Activated CD4-positive, alpha-beta T cell treated with anti-CD3 and anti-CD28 coated beads for 36 hours (primary cell): ENCODE measurements at regions not wholly inside any gene's neighbourhood (a gene's known extent, or its start where the extent isn't known, plus 50 kb on each side); places are given as distances from the start of the nearest gene placed in this dataset.
"Not testable (repeated sequence)": the region's sequence is repeated elsewhere in the genome, so short reads cannot be mapped to it uniquely, and the experiment has no call there.

ENCODE experiments used
- ATAC-seq: fragments of 200-7000 bp; cut with Tn5 transposase; one replicate; pipeline ENCODE4 v1.10.0; 2021; ENCODE audit warnings: mild to moderate bottlenecking, moderate library complexity
- CTCF ChIA-PET: fragments of 350-600 bp; sonication (Branson Sonifier 250); formaldehyde crosslinking; loops from one replicate; lab custom pipeline; 2021; ENCODE audit warnings: antibody characterized with exemption; lab: Charles Lee
- POLR2A ChIA-PET: fragments of 350-600 bp; sonication (Branson Sonifier 250); formaldehyde crosslinking; loops from one replicate; lab custom pipeline; 2021; ENCODE audit warnings: antibody characterized with exemption, inconsistent platforms; lab: Charles Lee
- DNase-seq: peaks from one replicate; pipeline ENCODE4 v3.0.0-alpha.2; 2020
- H3K27ac Mint-ChIP-seq: one replicate; pipeline ENCODE4 v1.8.0; 2021; ENCODE audit warnings: mixed read lengths
- H3K27me3 Mint-ChIP-seq: one replicate; pipeline ENCODE4 v1.8.0; 2021; ENCODE audit warnings: mixed read lengths
- H3K36me3 Mint-ChIP-seq: one replicate; pipeline ENCODE4 v1.8.0; 2021; ENCODE audit warnings: low read depth, mixed read lengths
- H3K4me1 Mint-ChIP-seq: one replicate; pipeline ENCODE4 v1.8.0; 2021; ENCODE audit warnings: mixed read lengths
- H3K4me3 Mint-ChIP-seq: one replicate; pipeline ENCODE4 v1.8.0; 2021; ENCODE audit warnings: mild to moderate bottlenecking, moderate library complexity, mixed read lengths
- H3K9me3 Mint-ChIP-seq: one replicate; pipeline ENCODE4 v1.8.0; 2021; ENCODE audit warnings: low read depth, mixed read lengths
- intact Hi-C, 2 experiments: fragments of 100-400 bp; cut with DNase I in 1 of 2; cut with micrococcal nuclease in 1 of 2; formaldehyde crosslinking; loops; one replicate each; pipeline versions ENCODE4 v1.14.2 to v1.15.1; 2022 to 2024; cut with DNase I, micrococcal nuclease

DNA sequence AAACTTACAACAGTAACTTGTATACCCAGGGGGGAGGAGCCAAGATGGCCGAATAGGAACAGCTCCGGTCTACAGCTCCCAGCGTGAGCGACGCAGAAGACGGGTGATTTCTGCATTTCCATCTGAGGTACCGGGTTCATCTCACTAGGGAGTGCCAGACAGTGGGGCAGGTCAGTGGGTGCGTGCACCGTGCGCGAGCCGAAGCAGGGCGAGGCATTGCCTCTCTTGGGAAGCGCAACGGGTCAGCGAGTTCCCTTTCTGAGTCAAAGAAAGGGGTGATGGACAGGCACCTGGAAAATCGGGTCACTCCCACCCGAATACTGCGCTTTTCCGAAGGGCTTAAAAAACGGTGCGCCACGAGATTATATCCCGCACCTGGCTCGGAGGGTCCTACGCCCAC, 278.8 kb downstream of the FAM47B start:
- H3K27me3 Mint-ChIP-seq, H3K9me3 Mint-ChIP-seq, intact Hi-C loops, H3K4me3 Mint-ChIP-seq, H3K36me3 Mint-ChIP-seq, H3K27ac Mint-ChIP-seq, H3K4me1 Mint-ChIP-seq, CTCF ChIA-PET, DNase-seq, ATAC-seq, POLR2A ChIA-PET: not testable (repeated sequence)

DNA sequence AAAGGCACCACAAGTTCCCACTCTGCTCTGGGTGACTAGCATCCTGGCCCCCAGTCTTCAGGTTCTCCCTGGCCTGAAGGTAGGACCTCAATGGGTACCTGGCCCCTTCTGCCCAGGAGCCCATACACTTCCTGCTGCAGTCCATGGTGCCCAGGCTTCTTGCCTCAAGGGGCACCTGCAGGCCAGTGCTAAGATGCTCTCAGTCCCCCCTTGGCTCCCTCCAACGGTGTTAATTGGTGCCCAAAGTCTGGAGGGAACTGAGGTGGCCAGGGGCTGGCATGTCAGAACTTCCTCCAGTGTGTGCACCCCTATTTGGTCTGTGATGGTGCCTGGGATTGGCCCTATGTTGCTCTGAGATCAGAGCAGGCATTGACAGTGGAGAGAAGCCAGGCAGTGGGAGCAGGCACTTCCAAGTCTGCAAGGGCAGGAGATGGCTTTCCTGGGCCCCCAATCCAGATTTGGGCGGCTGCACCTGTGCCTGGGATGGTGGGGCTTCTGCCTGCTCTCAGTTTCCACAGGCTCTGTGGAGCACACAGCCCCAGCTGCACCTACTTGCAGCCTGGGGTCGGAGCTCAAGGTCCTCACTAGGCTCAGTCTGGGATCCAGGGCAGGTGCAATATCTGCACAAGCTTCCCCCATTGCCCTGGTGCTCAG, 301.6 kb downstream of the FAM47B start:
- no peak overlapping the region for H3K27ac Mint-ChIP-seq
- no peaks in the 10 kb centered on the region for H3K27me3 Mint-ChIP-seq
- no peak overlapping the region for H3K4me3 Mint-ChIP-seq
- ChIA-PET POLR2A (no interaction called here), CTCF (no interaction called here)
- no peaks in the 10 kb centered on the region for H3K36me3 Mint-ChIP-seq
- DNase-seq (no peak), ATAC-seq (no peak)
- H3K4me1 Mint-ChIP-seq = no peaks in the 10 kb centered on the region
- intact Hi-C loops = no loop called here
- H3K9me3 Mint-ChIP-seq = peaks cover 1% of the 10 kb centered on the region

DNA sequence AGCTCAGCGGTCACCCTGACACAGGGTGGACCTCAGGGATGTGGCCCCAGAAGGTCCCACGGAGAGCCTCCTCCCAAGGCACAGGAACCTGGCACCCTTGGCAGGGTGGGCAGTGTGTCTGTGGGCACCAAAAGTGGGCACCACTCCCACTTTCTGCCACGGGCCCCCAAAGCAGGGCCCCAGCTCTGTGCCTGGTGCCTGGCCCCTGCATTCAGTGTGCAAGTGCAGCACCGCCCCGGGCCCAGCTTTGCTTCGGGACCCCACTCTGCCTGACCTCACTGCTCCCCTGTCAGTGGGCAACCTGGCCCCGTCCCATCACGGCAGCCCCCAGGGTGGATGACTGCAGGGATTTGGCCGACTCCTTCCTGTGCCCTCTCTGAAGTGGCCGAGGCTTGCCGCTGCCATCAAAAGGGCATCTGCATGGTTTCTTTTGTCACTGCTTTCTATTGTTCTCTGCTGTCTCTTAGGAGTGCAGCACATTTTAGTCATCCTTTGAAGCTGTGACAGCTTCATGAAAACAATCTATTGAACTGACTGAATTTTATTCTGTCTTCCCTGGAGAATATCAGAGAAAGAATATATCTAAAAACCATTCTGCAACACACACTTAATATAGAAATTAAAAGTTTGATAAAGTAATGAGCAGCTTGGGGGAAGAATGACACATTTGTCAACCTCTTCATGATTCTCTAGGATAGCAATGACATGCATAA, 302.4 kb downstream of the FAM47B start:
- intact Hi-C loops = no loop called here
- Mint-ChIP-seq H3K27me3 (no peaks in the 10 kb centered on the region), H3K4me3 (no peak overlapping the region), H3K36me3 (no peaks in the 10 kb centered on the region), H3K4me1 (no peaks in the 10 kb centered on the region), H3K27ac (no peak overlapping the region), H3K9me3 (peaks cover 1% of the 10 kb centered on the region)
- ATAC-seq (no peak), DNase-seq (no peak)
- CTCF ChIA-PET = interaction anchor here (0.7 kb wide), 1 partner anchor 55 kb away, joined by 3 read pairs; no protein-coding TSS in a partner anchor
- POLR2A ChIA-PET = no interaction called here

DNA sequence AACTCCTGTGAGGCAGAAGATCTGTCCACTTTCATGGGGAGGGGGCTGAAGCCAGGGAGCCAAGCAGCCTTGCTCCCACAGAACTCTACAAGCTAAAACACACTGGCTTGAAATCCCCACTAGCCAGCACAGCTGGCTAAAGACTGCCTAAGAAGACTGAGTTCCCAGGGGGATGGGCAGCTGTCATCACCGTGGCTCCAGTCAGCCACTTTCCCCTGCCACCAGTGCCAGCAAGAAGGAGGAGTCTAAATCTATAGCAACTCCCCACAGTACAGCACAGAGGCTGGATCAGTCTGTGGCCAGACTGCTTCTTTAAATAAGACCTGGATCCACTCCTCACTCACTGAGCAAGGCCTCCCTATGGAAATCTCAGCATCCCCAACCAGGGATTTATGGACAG, 308.6 kb downstream of the FAM47B start:
- no peak overlapping the region for H3K27ac Mint-ChIP-seq
- ATAC-seq (no peak), DNase-seq (no peak)
- H3K9me3 Mint-ChIP-seq = peaks cover 1% of the 10 kb centered on the region
- intact Hi-C loops = no loop called here
- no peaks in the 10 kb centered on the region for H3K27me3 Mint-ChIP-seq
- no peak overlapping the region for H3K4me3 Mint-ChIP-seq
- ChIA-PET CTCF (no interaction called here), POLR2A (no interaction called here)
- no peaks in the 10 kb centered on the region for H3K36me3 Mint-ChIP-seq
- H3K4me1 Mint-ChIP-seq = no peaks in the 10 kb centered on the region

DNA sequence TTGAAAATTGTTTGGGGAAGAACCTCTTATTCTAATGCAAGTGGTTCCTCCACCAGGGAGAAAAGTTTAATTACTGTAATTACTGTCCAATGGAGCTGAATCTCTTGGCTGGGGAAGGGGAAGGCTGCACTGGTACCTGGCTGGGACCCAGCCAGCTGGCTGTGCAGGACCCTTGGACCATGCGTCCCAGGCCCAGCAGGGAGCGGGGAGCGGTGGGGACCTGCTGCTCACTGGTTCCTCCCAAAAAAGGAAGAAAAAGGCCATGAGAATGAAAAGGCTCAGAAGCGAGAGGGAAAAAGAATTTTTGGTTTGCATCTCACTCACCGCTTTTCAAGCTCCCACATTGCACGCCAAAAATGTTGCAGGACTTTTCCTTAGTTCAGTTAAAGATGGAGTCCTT, 333.5 kb downstream of the FAM47B start:
- H3K4me3 Mint-ChIP-seq = no peak overlapping the region
- no peaks in the 10 kb centered on the region for H3K4me1 Mint-ChIP-seq
- H3K27me3 Mint-ChIP-seq = no peaks in the 10 kb centered on the region
- H3K27ac Mint-ChIP-seq = no peak overlapping the region
- H3K9me3 Mint-ChIP-seq = no peaks in the 10 kb centered on the region
- CTCF ChIA-PET = no interaction called here
- intact Hi-C loops = no loop called here
- ATAC-seq (no peak), DNase-seq (no peak)
- POLR2A ChIA-PET = no interaction called here
- H3K36me3 Mint-ChIP-seq = no peaks in the 10 kb centered on the region

DNA sequence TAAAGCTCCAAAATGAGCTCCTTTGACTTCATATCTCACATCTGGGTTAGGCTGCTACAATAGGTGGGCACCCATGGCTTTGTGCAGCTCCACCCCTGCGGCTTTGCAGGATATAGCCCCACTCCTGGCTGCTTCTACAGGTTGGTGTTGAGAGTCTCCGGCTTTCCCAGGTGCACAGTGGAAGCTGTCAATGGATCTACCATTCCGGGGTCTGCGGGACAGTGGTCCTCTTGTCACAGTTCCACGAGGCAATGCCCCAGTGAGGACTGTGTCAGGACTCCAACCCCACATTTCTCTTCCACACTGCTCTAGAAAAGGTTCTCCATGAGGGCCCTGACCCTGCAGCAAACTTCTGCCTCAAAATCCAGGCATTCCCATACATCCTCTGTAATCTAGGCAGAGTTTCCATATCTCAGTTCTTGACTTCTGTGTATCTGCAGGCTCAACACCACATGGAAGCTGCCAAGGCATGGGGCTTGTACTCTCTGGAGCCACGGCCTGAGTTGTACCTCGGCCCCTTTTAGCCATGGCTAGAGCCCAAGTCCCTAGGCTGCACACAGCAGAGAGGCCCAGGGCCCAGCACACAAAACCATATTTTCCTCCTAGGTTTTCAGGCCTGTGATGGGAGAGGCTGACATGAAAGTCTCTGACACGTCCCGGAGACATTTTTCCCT, 342.8 kb downstream of the FAM47B start:
- ChIA-PET CTCF (no interaction called here), POLR2A (no interaction called here)
- ATAC-seq = no peak
- no peaks in the 10 kb centered on the region for H3K9me3 Mint-ChIP-seq
- DNase-seq = no peak
- H3K27ac Mint-ChIP-seq = no peak overlapping the region
- no peaks in the 10 kb centered on the region for H3K4me1 Mint-ChIP-seq
- intact Hi-C loops = no loop called here
- no peaks in the 10 kb centered on the region for H3K36me3 Mint-ChIP-seq
- H3K4me3 Mint-ChIP-seq = no peak overlapping the region
- no peaks in the 10 kb centered on the region for H3K27me3 Mint-ChIP-seq

DNA sequence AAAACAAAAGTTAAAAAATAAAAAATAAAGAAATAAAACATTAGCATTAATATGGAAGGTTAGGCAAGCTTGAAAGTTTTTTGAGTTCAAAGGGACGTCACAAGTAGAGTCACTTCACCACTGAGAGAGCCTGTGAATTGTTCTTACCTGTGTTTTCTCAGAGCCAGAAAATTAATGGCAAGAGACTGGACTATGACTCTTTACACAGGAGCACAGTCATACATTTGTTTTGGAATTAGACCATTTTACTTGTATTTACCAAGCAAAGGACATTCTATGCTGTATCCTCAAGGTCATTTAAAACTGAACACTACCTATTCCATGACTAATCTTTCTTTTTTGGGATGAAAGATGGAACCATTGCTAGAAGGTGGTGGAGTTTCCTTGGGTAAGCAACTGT, 346.1 kb downstream of the FAM47B start:
- H3K36me3 Mint-ChIP-seq = no peaks in the 10 kb centered on the region
- H3K4me1 Mint-ChIP-seq = no peaks in the 10 kb centered on the region

DNA sequence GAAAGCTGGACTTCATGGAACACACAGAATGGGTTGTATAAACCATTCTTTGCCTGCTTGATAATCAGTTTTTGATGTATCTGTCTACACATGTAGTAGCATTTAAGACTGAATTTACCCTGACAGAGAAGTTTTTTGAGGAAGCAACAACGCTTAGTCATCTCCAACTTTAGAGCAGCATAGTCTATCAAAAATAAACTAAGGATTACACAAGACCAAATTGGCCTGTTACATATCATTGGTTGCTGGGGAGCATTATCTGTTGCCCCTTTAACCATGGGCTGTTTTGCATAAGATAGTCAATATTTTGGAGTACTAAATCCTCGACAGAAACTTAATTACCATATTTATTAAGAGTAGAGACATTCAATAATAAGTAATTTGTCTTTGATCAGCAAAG, 347.4 kb downstream of the FAM47B start:
- H3K27ac Mint-ChIP-seq = no peak overlapping the region
- intact Hi-C loops = no loop called here
- H3K36me3 Mint-ChIP-seq = no peaks in the 10 kb centered on the region
- no peak overlapping the region for H3K4me3 Mint-ChIP-seq
- H3K27me3 Mint-ChIP-seq = no peaks in the 10 kb centered on the region
- CTCF ChIA-PET = no interaction called here
- POLR2A ChIA-PET = no interaction called here
- H3K9me3 Mint-ChIP-seq = no peaks in the 10 kb centered on the region
- no peaks in the 10 kb centered on the region for H3K4me1 Mint-ChIP-seq
- ATAC-seq (no peak), DNase-seq (no peak)

More for the DNA sequence above, 346.1 kb downstream of the FAM47B start:
- H3K27ac Mint-ChIP-seq = no peak overlapping the region
- ATAC-seq (no peak), DNase-seq (no peak)
- CTCF ChIA-PET = no interaction called here
- POLR2A ChIA-PET = no interaction called here
- no peak overlapping the region for H3K4me3 Mint-ChIP-seq
- intact Hi-C loops = no loop called here
- no peaks in the 10 kb centered on the region for H3K9me3 Mint-ChIP-seq
- no peaks in the 10 kb centered on the region for H3K27me3 Mint-ChIP-seq

DNA sequence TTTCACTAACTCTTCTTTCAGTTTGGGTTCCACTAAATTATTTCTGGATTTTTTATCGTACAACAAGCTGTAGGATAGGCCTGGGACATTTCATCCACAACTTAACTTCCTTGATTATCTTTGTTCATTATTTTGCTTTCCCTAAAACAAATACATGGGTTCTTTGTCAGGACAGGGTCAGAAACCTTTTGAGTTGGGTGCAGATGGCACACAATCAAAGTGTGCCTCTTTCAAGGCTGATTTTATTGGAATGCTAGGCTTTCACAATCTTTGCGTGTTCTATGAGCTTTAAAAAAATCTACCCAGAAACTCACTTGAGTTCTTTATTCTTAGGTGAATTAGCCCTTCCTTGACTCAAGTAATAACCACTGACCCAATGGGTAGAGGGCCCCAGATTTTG, 348.4 kb downstream of the FAM47B start:
- Mint-ChIP-seq H3K36me3 (no peaks in the 10 kb centered on the region), H3K4me1 (no peaks in the 10 kb centered on the region), H3K4me3 (no peak overlapping the region), H3K27me3 (no peaks in the 10 kb centered on the region), H3K9me3 (no peaks in the 10 kb centered on the region), H3K27ac (no peak overlapping the region)
- ChIA-PET POLR2A (no interaction called here), CTCF (no interaction called here)
- ATAC-seq (no peak), DNase-seq (no peak)
- intact Hi-C loops = no loop called here

DNA sequence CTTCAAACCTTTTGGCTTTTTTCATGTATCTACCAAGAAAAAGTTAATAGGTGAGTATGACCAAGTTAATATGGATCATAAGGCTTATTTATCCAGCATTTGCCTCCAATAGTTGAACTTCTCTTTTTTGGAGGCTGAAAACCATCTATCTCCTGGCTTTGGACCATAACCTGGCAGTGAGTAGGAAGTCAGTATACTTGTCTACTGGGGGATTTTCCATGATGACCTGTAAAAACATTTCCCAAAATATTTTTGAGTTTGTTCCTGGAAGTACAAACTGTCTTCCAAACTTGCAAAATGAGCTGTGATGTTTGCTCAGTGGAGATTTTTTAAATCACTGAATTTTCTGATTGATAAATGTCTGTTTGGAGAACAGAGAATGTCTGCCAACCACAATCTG, 349.9 kb downstream of the FAM47B start:
- CTCF ChIA-PET = no interaction called here
- POLR2A ChIA-PET = no interaction called here
- Mint-ChIP-seq H3K27me3 (no peaks in the 10 kb centered on the region), H3K27ac (no peak overlapping the region), H3K36me3 (no peaks in the 10 kb centered on the region), H3K9me3 (no peaks in the 10 kb centered on the region), H3K4me3 (no peak overlapping the region), H3K4me1 (no peaks in the 10 kb centered on the region)
- no peak for ATAC-seq
- no peak for DNase-seq
- intact Hi-C loops = no loop called here

DNA sequence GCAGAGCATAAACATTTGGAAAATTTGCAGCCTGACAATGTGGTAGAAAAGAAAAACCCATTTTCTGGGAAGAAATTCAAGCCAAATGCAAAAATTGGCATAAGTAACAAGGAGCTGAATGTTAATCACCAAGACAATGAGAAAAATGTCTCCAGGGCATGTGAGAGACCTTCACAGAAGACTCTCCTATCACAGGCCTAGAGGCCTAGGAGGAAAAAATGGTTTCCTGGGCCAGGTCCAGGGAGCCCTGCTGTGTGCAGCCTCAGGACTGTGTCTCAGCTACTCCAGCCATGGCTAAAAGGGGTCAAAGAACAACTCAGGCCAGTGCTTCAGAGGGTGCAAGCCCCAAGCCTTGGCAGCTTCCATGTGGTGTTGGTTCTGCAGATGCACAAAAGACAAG, 362.4 kb downstream of the FAM47B start:
- H3K27me3 Mint-ChIP-seq, POLR2A ChIA-PET, CTCF ChIA-PET: not testable (repeated sequence)

DNA sequence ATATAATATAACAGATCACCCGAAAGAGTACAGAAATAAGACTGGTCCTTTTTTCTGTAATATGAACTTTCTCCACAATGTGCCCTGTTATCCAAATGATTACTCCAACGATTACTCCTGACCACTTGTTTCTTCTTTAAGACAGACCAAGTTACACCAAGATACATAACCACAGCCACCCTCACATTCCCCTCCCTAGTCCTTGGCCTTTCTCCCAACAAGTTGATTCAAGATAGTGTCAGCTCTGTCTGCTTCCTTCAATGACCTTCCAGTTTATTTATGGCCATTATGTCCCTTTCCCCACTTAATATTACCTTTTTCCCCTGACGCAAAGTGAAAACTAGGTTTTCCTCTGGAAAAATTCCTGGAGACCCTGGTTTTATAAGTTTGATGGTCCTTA, 397.2 kb downstream of the FAM47B start:
- no peak overlapping the region for H3K4me3 Mint-ChIP-seq
- POLR2A ChIA-PET = no interaction called here

More for the DNA sequence above, 362.4 kb downstream of the FAM47B start:
- H3K36me3 Mint-ChIP-seq, H3K9me3 Mint-ChIP-seq, H3K4me1 Mint-ChIP-seq, ATAC-seq, DNase-seq, H3K4me3 Mint-ChIP-seq, H3K27ac Mint-ChIP-seq, intact Hi-C loops: not testable (repeated sequence)

More for the DNA sequence above, 397.2 kb downstream of the FAM47B start:
- Mint-ChIP-seq H3K4me1 (no peaks in the 10 kb centered on the region), H3K36me3 (no peaks in the 10 kb centered on the region), H3K9me3 (no peaks in the 10 kb centered on the region), H3K27me3 (no peaks in the 10 kb centered on the region), H3K27ac (no peak overlapping the region)
- CTCF ChIA-PET = no interaction called here
- DNase-seq (no peak), ATAC-seq (no peak)
- intact Hi-C loops = no loop called here
